Right lung (tissue), 2 donors: ENCODE measurements at regions not wholly inside any gene's neighbourhood (a gene's known extent, or its start where the extent isn't known, plus 50 kb on each side); places are given as distances from the start of the nearest gene placed in this dataset.
"Not testable (repeated sequence)": the region's sequence is repeated elsewhere in the genome, so short reads cannot be mapped to it uniquely, and the experiment has no call there.

ENCODE experiments used
- DNase-seq, 2 donors: peaks; one replicate each; pipeline ENCODE4 v3.0.0-alpha.2; 2013

GRCh38 chr14:46596236-46596635 is 55.3 kb downstream of the RPL10L start:
- no peak for DNase-seq

DNA sequence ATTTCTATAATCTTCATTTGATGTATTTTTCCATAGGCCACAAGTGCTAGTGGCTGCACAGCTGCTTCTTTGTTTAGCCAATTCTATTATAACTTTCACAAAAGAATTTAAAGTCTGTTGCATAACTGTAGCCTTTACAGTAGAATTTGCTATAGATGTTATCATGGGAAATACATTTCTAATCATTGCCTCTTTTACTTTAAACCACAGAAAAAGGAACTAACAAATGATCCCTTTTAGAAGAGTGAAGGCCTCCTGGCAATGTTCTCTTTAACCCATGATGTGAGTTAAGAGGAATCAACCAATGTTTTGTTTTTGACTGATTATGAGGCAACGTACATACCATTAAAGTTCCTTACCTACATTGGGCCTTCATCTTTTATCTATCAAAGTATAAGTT is 68.8 kb downstream of the RPL10L start:
- DNase-seq = no peak

DNA sequence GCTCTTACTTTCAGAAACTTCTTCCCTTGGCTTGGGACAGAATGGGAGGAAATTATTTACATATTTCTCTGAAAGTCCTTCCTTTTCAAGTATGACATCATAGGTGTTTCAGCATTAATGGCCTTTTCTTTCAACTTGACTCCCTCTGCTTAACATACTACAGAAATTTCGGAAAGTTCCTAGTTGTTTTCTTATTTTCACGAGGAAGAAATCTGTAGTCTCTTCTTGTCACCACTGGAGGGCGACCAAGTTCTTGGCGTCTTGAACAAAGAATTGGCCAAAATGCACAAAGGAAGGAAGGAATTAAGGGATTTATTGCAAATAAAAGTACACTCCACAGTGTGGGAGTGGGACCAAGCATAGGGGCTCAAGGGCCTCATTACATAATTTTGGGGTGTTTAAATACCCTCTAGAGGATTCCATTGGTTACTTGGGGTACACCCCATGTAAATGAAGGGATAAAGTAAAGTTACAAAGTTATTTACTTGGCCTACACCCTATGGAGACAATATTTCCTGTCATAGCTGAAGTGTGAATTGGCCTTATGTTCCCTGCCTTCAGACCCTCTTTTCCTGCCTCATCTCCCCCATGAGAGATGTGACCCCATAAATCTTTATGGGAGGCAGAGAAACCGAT is 70.4 kb downstream of the RPL10L start:
- no peak for DNase-seq

DNA sequence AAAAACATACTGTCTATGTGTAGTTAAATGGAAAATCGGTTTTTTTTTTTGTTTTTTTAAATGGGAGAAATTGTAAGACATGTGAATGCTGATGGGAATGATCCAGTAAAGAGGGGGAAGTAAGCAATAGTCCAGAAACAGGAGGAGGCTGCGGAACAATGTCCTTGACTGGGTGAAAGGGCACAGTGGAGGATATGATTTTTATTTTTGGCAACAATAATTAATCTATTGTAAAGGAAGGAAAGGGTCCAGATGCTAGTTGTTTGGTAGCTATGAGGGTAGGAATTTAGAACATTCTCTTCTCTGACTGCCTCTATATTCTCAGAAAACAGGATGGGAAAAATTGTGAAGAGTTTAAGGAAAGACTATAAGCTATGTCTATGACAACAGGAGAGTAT is 76.6 kb downstream of the RPL10L start:
- no peak for DNase-seq

- no peak for DNase-seq
These were observed 77.2 kb downstream of the RPL10L start for GRCh38 chr14:46574221-46574977.

- DNase-seq = no peak
These were observed 78.1 kb downstream of the RPL10L start for GRCh38 chr14:46573498-46573897.

- no peak for DNase-seq
These were observed 79.6 kb downstream of the RPL10L start for GRCh38 chr14:46571970-46572369.

DNA sequence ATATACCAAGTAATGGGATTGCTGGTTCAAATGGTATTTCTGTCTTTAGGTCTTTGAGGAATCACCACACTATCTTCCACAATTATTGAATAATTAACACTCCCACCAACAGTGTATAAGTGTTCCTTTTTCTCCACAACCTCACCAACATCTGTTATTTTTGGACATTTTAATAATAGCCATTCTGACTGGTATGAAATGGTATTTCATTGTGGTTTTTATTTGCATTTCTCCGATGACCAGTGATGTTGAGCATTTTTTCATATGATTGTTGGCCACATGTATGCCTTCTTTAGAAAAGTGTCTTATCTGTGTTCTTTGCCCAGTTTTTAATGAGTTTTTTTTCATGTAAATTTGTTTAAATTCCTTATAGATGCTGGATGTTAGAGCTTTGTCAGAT is 83.4 kb downstream of the RPL10L start:
- DNase-seq = not testable (repeated sequence)

DNA sequence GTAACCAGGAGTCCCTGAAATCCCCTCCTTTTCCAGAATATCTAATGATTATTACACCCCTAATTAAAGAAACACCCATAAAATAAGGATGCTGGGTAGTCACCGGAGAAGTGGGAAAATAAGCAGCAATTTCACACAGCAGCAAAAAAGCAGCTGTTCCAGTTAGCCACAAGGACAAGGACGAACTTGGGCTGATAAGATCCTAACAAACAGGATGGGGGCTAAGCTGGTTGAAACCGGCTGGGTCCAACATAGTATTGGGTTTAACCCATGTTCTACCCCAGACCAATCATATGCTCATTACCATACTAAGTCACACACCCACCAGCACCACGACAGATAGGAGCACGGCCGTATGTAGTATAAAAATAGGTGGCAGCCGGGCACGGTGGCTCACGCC is 100.7 kb downstream of the RPL10L start:
- DNase-seq = no peak

DNA sequence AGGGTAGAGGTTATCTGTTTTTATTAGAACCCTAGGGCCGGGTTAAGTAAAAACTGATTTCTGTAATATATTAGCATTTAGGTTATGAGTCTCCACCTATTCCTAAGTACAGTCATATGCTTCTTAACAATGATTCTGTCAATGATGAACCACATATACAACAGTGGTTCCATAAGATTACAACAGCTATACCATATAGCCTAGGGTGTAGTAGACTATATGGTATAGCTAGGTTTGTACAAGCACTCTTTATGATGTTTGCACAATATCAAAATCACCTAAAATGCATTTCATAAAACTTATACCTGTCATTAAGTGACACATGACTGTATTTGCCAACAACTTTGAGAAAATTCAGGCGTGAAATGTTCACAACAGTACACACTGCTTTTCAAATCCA is 110.6 kb downstream of the RPL10L start:
- no peak for DNase-seq

DNA sequence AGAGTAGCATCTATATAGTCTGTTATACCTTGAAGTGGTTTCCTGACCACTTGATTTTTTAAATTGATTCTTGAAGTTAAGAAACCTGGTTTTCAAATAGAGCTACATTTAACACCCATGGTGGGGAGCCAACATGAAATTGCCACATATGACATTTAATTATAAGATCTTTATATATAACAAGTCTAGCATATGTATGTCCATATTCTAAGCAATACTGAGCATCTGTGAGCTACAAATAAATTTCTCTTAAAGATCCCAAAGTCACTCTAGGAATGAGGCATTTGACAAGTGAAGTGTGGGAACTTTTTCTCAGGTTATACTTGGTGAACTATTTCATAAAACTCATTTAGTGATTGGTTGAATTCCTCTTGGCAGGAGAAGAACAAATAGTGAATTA is 132.5 kb downstream of the RPL10L start:
- DNase-seq = peak in 1 of 2 donors; percentile 3

DNA sequence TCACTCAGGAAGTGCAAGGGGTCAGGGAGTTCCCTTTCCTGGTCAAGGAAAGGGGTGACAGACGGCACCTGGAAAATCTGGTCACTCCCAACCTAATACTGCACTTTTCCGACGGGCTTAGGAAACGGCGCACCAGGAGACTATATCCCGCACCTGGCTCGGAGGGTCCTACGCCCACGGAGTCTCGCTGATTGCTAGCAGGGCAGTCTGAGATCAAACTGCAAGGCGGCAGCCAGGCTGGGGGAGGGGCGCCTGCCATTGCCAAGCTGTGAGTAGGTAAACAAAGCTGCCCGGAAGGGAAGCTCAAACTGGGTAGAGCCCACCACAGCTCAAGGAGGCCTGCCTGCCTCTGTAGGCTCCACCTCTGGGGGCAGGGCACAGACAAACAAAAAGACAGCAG is 142.8 kb downstream of the RPL10L start:
- not testable (repeated sequence) for DNase-seq

DNA sequence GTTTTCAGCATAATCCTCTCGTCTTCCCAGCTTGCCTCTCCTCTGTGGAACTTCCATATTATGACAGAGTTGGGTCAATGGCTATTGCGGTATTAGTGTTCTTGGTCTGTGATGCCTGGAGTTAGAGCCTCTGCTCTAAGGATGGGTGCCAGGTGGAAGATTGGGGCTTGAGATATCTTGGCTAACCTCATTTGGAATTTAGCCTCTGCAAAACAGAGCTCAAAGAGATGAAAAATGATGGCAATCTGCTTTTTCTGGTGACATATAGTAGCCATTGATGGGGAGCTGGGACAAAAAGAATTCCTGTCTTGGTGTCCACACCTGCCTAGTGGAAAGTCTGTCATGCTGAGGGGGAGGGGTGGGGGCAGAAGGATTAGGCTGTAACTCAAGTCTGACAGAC is 152.1 kb downstream of the RPL10L start:
- DNase-seq = no peak

GRCh38 chr14:46496409-46496808 is 155.2 kb downstream of the RPL10L start:
- DNase-seq = no peak

- peak; percentile 22 to 25 for DNase-seq
These were observed 161.3 kb downstream of the RPL10L start for GRCh38 chr14:46490238-46490685.

GRCh38 chr14:46488374-46488773 is 163.2 kb downstream of the RPL10L start:
- DNase-seq = no peak

DNA sequence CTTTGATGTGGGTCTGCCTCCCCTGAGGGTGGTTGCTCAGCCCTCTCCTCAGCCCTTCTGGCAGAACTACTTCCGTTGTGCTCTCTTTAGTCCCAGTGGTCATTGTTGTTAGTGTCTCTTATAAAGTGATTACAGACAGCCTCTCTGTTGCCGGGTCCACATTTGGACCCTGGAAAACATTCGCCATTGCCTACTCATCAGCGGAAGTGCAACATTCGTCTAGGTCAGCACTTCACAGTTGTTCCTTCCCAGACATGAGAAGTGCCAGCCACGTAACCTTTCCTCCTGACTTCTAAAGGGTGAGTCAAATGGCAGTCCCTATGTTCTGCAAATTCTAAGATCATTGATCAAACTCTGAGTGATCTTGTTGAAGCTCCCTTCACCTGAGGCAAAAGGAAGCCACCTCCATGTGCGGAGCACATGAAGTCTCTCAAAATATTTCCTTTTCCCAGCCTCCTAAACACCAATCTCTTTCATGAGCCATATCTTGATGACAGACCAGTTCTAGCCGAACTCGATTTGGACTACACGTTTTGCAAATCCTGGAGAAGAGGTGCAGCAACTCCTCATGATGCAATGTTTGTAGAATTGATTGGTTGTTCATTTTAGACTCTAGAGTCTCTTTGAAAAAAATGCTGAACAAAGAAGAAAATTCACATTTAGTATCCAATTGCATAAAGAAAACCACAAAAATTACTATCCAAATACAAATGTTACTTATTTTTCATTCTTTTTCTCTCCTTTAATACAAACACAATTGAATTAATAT is 163.8 kb downstream of the RPL10L start:
- DNase-seq = no peak

DNA sequence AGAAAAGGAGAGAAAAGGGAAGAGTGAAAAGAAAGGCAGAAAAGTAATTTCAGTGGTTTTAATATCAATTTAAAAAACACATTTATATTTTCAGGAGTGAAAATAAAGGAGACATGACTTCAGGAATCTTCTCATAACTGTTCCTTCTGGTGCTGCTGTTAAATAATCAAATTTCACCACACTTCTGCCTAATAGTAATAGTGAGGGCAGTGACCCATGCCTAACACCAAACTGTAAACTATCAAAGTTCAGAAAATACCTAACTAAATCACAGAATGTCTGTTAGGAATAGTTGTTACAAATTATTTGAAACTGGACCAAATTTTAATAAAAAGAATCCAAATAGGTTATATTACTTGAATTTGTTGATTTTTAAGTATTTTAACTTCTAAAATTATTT is 169.4 kb downstream of the RPL10L start:
- DNase-seq = no peak

- DNase-seq = no peak
These were observed 170.8 kb downstream of the RPL10L start for GRCh38 chr14:46480817-46481216.

DNA sequence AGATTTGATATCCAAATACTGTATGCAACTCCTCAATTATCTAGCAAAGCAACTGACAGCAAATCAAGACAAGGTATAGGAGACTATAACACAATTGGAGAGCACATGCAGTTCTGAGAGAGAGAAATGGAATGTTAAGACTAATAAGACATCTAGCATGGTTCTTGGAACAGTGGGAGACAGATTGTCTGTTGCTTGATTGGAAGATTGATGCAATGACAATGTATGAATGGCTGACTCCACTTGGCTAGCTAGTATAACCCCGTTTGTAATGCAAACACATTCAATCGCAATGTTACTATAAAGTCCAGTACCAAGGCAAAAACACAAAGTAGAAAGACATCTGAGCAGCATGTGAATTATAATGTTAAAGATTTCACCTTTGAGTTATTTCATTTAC is 179.3 kb downstream of the RPL10L start:
- DNase-seq = no peak

- no peak for DNase-seq
These were observed 187.2 kb downstream of the RPL10L start for GRCh38 chr14:46464341-46464740.

- DNase-seq = no peak
These were observed 199.8 kb downstream of the RPL10L start for GRCh38 chr14:46451800-46452199.

GRCh38 chr14:46444666-46445065 is 206.9 kb downstream of the RPL10L start:
- DNase-seq = no peak
